GM19463 (cell line): ENCODE measurements at regions not wholly inside any gene's neighbourhood (a gene's known extent, or its start where the extent isn't known, plus 50 kb on each side); places are given as distances from the start of the nearest gene placed in this dataset.

Experiments
- ATAC-seq: cut with Tn5 transposase; IDR thresholded peaks from one replicate; pipeline ENCODE4 v1.9.1; 2021; ENCODE audit warnings: mild to moderate bottlenecking, moderate library complexity; ENCODE audit not compliant: unreplicated experiment

GRCh38 chr2:8527031-8527430 lies 154.8 kb upstream of the ID2 start:
- ATAC-seq, result no peak

- no peak for ATAC-seq
Observed at GRCh38 chr2:8527676-8528075, 154.2 kb upstream of the ID2 start.

- no peak for ATAC-seq
Observed at GRCh38 chr2:8528863-8529262, 153.0 kb upstream of the ID2 start.

GRCh38 chr2:8529706-8530277 lies 152.1 kb upstream of the ID2 start:
- no peak for ATAC-seq

GRCh38 chr2:8531481-8531880 lies 150.4 kb upstream of the ID2 start:
- ATAC-seq, result no peak

GRCh38 chr2:8532438-8532837 lies 149.4 kb upstream of the ID2 start:
- ATAC-seq, result no peak

- ATAC-seq, result no peak
Observed at GRCh38 chr2:8533923-8534322, 147.9 kb upstream of the ID2 start.

- ATAC-seq, result no peak
Observed at GRCh38 chr2:8534386-8534728, 147.5 kb upstream of the ID2 start.

GRCh38 chr2:8534729-8535468 lies 147.0 kb upstream of the ID2 start:
- no peak for ATAC-seq

GRCh38 chr2:8535469-8535795 lies 146.4 kb upstream of the ID2 start:
- peak; percentile 9 for ATAC-seq

- peak; percentile 42 for ATAC-seq
Observed at GRCh38 chr2:8535821-8536685, 145.8 kb upstream of the ID2 start.

- no peak for ATAC-seq
Observed at GRCh38 chr2:8536686-8537561, 144.9 kb upstream of the ID2 start.

- no peak for ATAC-seq
Observed at GRCh38 chr2:8537562-8538155, 144.2 kb upstream of the ID2 start.

- no peak for ATAC-seq
Observed at GRCh38 chr2:8538531-8538930, 143.3 kb upstream of the ID2 start.

- no peak for ATAC-seq
Observed at GRCh38 chr2:8538931-8539621, 142.8 kb upstream of the ID2 start.

- no peak for ATAC-seq
Observed at GRCh38 chr2:8539743-8540551, 141.9 kb upstream of the ID2 start.

- no peak for ATAC-seq
Observed at GRCh38 chr2:8540552-8541055, 141.3 kb upstream of the ID2 start.

- ATAC-seq, result no peak
Observed at GRCh38 chr2:8541223-8541622, 140.6 kb upstream of the ID2 start.

GRCh38 chr2:8541636-8542035 lies 140.2 kb upstream of the ID2 start:
- ATAC-seq, result no peak
